HG03066 (cell line): ENCODE measurements at regions not wholly inside any gene's neighbourhood (a gene's known extent, or its start where the extent isn't known, plus 50 kb on each side); places are given as distances from the start of the nearest gene placed in this dataset.
"Not testable (repeated sequence)": the region's sequence is repeated elsewhere in the genome, so short reads cannot be mapped to it uniquely, and the experiment has no call there.

ENCODE experiments used
- ATAC-seq: cut with Tn5 transposase; IDR thresholded peaks from one replicate; pipeline ENCODE4 v1.9.1; 2021; ENCODE audit warnings: low read depth; ENCODE audit not compliant: unreplicated experiment

- no peak for ATAC-seq
Measured at GRCh38 chr12:92062539-92063493, 82.8 kb downstream of the BTG1 start.

GRCh38 chr12:92061061-92061460 lies 84.6 kb downstream of the BTG1 start:
- no peak for ATAC-seq

- no peak for ATAC-seq
Measured at GRCh38 chr12:92059960-92060359, 85.7 kb downstream of the BTG1 start.

GRCh38 chr12:92058664-92059063 lies 87.0 kb downstream of the BTG1 start:
- ATAC-seq: peak; percentile 73

- not testable (repeated sequence) for ATAC-seq
Measured at GRCh38 chr12:92056756-92057155, 88.9 kb downstream of the BTG1 start.

GRCh38 chr12:92056290-92056689 lies 89.4 kb downstream of the BTG1 start:
- no peak for ATAC-seq

- ATAC-seq: no peak
Measured at GRCh38 chr12:92055877-92056276, 89.8 kb downstream of the BTG1 start.

- ATAC-seq: no peak
Measured at GRCh38 chr12:92051441-92051840, 94.2 kb downstream of the BTG1 start.

- peak; percentile 75 for ATAC-seq
Measured at GRCh38 chr12:92049403-92049802, 96.2 kb downstream of the BTG1 start.

GRCh38 chr12:92047393-92047826 lies 98.2 kb downstream of the BTG1 start:
- ATAC-seq: no peak

- ATAC-seq: no peak
Measured at GRCh38 chr12:92046557-92047392, 98.9 kb downstream of the BTG1 start.

- no peak for ATAC-seq
Measured at GRCh38 chr12:92045852-92046251, 99.8 kb downstream of the BTG1 start.

- no peak for ATAC-seq
Measured at GRCh38 chr12:92044435-92044834, 101.2 kb downstream of the BTG1 start.

GRCh38 chr12:92042791-92043531 lies 102.7 kb downstream of the BTG1 start:
- ATAC-seq: no peak

GRCh38 chr12:92041742-92042141 lies 103.9 kb downstream of the BTG1 start:
- ATAC-seq: no peak

- ATAC-seq: no peak
Measured at GRCh38 chr12:92039046-92039445, 106.6 kb downstream of the BTG1 start.

- ATAC-seq: no peak
Measured at GRCh38 chr12:92038476-92038875, 107.2 kb downstream of the BTG1 start.

- ATAC-seq: no peak
Measured at GRCh38 chr12:92036771-92037453, 108.7 kb downstream of the BTG1 start.

GRCh38 chr12:92036061-92036620 lies 109.5 kb downstream of the BTG1 start:
- no peak for ATAC-seq

GRCh38 chr12:92035477-92035876 lies 110.2 kb downstream of the BTG1 start:
- no peak for ATAC-seq
